ENCODE measurements at regions not wholly inside any gene's neighbourhood (a gene's known extent, or its start where the extent isn't known, plus 50 kb on each side); places are given as distances from the start of the nearest gene placed in this dataset.

DNA sequence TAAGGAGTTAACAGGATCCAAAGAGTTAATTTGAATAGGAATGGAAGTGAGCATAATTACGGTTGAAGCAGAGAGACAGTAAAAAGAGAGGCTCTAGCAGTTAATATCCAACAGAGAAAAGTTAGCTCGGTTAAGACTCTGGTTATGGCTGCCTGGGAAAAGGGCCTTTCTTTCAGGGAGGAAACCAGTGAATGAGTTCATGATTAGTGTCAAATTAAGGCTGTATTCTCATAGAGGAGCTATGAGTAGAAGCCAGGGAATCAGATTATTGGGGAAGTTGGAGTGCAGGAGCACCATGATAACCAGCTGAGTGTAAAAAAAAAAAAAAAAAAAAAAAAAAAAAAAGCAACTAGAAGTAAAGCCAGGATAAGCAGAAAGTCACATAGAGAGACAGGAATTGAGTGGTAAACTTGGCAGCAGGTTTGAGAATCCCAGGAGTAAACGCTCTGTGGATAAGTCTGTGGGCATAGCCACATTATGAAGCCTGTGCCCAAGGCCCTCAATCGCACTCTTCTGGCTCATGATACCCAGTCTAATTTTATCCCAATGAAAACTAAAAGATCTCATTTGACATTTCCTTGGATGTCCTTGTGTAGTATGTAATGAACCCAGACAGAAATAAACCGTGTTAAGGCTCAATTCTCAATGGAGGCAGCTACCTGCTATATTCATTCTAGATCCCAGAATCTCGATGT, 372.6 kb upstream of the MPDZ start:
- no peaks in the 10 kb centered on the region for H3K27me3 Mint-ChIP-seq (ENCODE audit: low read depth)
- TF ChIP-seq, protein P1, sequence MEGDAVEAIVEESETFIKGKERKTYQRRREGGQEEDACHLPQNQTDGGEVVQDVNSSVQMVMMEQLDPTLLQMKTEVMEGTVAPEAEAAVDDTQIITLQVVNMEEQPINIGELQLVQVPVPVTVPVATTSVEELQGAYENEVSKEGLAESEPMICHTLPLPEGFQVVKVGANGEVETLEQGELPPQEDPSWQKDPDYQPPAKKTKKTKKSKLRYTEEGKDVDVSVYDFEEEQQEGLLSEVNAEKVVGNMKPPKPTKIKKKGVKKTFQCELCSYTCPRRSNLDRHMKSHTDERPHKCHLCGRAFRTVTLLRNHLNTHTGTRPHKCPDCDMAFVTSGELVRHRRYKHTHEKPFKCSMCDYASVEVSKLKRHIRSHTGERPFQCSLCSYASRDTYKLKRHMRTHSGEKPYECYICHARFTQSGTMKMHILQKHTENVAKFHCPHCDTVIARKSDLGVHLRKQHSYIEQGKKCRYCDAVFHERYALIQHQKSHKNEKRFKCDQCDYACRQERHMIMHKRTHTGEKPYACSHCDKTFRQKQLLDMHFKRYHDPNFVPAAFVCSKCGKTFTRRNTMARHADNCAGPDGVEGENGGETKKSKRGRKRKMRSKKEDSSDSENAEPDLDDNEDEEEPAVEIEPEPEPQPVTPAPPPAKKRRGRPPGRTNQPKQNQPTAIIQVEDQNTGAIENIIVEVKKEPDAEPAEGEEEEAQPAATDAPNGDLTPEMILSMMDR (IDR thresholded peaks at IDR 0.05; ENCODE audit: unreplicated experiment): no peak
- peaks cover 12% of the 10 kb centered on the region for H3K36me3 Mint-ChIP-seq
- H3K27ac Mint-ChIP-seq: no peak overlapping the region
- peaks cover 31% of the 10 kb centered on the region for H3K9me3 Mint-ChIP-seq
- H3K4me3 Mint-ChIP-seq: no peak overlapping the region
- H3K4me1 Mint-ChIP-seq: no peaks in the 10 kb centered on the region
- DNase-seq (ENCODE audit: low spot score in 2 of 2, unreplicated experiment in 2 of 2): no peak

DNA sequence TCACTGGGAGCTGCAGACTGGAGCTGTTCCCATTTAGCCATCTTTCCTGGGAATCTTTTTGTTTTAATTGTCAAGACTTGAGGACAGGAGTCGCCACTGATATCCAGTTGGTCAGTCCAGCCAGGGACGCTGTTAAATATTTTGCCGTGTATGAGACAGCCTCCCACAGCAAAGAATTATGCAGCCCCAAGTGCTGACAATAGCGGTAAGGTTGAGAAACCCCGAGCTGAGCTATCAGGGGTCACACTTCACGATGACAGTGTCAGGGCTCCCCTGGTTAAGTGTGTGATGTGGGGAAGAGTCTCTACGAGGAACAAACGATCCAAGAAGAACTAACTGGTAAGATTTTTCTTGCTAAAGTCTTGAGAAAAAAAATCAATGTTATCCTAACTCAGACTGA, 372.0 kb upstream of the MPDZ start:
- Mint-ChIP-seq H3K9me3 (peaks cover 28% of the 10 kb centered on the region), H3K36me3 (peaks cover 12% of the 10 kb centered on the region), H3K4me1 (peaks cover 3% of the 10 kb centered on the region), H3K27ac (no peak overlapping the region), H3K27me3 (ENCODE audit: low read depth) (no peaks in the 10 kb centered on the region), H3K4me3 (no peak overlapping the region)
- TF ChIP-seq, protein P1 (IDR thresholded peaks at IDR 0.05; ENCODE audit: unreplicated experiment): no peak
- DNase-seq (ENCODE audit: low spot score in 2 of 2, unreplicated experiment in 2 of 2): no peak

DNA sequence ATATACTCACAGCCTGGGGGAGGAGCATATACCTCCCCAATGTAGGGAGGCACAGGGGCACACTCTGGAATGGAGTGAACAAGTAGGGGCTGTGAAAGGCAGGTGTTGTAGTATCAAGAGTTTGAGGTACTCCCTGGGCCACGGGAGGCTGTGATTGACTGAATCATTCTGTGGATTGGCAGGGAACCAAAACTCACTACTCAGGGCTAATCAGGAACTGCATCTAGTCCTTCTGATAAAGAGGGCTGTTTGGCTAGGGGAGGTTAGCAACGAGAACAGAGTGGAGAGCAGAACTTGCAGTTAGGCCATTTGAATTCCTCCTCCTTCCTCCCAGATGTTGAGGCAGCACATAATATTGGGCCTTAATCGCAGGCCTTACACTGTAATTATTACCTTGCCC, 369.2 kb upstream of the MPDZ start:
- Mint-ChIP-seq H3K36me3 (peaks cover 11% of the 10 kb centered on the region), H3K4me3 (no peak overlapping the region), H3K27me3 (ENCODE audit: low read depth) (no peaks in the 10 kb centered on the region), H3K9me3 (peaks cover 27% of the 10 kb centered on the region), H3K4me1 (peaks cover 24% of the 10 kb centered on the region), H3K27ac (no peak overlapping the region)
- TF ChIP-seq, protein P1 (IDR thresholded peaks at IDR 0.05; ENCODE audit: unreplicated experiment): no peak
- DNase-seq (ENCODE audit: low spot score in 2 of 2, unreplicated experiment in 2 of 2): no peak

DNA sequence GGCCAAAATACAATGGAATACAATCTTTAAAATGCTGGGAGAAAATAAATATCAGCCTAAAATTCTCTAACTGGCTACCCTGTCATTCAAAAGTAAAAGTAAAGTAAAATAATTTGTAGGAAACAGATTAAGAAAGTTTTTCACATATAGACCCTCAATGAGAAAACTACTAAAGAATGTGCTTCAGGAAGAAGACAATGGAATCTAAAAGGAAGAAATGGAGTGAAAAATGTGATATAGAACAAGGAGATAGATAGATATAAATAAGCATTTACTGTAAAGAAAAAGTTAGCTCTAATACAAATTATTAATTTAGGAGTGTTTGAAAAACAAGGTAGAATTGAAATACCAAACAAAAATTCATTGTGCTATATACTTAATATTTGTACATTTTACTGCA, 368.6 kb upstream of the MPDZ start:
- Mint-ChIP-seq H3K27me3 (ENCODE audit: low read depth) (no peaks in the 10 kb centered on the region), H3K27ac (no peak overlapping the region), H3K9me3 (peaks cover 25% of the 10 kb centered on the region), H3K36me3 (peaks cover 11% of the 10 kb centered on the region), H3K4me1 (peaks cover 24% of the 10 kb centered on the region), H3K4me3 (no peak overlapping the region)
- no peak for DNase-seq (ENCODE audit: low spot score in 2 of 2, unreplicated experiment in 2 of 2)
- TF ChIP-seq, protein P1 (IDR thresholded peaks at IDR 0.05; ENCODE audit: unreplicated experiment): no peak

DNA sequence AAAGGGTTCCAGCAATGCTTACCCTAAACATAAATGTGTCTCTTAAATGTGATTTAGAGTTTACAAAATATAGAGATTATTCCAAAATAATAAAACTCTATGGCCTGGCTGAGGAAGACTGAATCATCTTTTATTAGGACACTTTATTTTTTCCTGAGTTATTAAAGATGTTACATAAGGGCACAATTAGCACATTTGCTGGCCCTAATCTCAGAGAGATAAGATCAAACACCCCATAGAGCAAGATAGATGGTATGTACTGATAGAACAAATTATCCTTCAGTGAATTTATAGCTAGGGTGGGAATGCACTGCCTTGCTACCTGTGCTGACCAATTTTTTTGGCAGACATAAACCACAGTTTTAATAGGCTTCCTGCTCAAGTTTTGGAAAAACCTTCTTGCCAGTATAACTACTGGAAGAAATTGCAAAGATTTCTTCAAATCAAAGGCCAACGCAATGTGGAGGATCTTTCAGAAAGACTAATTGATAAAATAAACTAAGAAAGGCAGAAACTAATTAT, 367.1 kb upstream of the MPDZ start:
- H3K27me3 Mint-ChIP-seq (ENCODE audit: low read depth): no peaks in the 10 kb centered on the region
- no peak overlapping the region for H3K27ac Mint-ChIP-seq
- TF ChIP-seq, protein P1 (IDR thresholded peaks at IDR 0.05; ENCODE audit: unreplicated experiment): no peak
- H3K36me3 Mint-ChIP-seq: peaks cover 9% of the 10 kb centered on the region
- H3K4me1 Mint-ChIP-seq: peaks cover 24% of the 10 kb centered on the region
- H3K4me3 Mint-ChIP-seq: no peak overlapping the region
- H3K9me3 Mint-ChIP-seq: peaks cover 24% of the 10 kb centered on the region
- no peak for DNase-seq (ENCODE audit: low spot score in 2 of 2, unreplicated experiment in 2 of 2)
